Osteocyte (in vitro differentiated cells): ENCODE measurements at regions not wholly inside any gene's neighbourhood (a gene's known extent, or its start where the extent isn't known, plus 50 kb on each side); places are given as distances from the start of the nearest gene placed in this dataset.

Source experiments
- DNase-seq: peaks from one replicate; pipeline ENCODE4 v3.0.0; 2021; ENCODE audit warnings: mixed read lengths; ENCODE audit not compliant: unreplicated experiment; ENCODE audit errors: extremely low spot score
- H3K27ac Mint-ChIP-seq: one replicate; pipeline ENCODE4 v1.8.0; 2021; ENCODE audit warnings: mild to moderate bottlenecking, mixed read lengths; ENCODE audit not compliant: unreplicated experiment
- H3K27me3 Mint-ChIP-seq: one replicate; pipeline ENCODE4 v1.8.0; 2021; ENCODE audit warnings: mixed read lengths; ENCODE audit not compliant: unreplicated experiment
- H3K36me3 Mint-ChIP-seq: one replicate; pipeline ENCODE4 v1.8.0; 2021; ENCODE audit warnings: mixed read lengths; ENCODE audit not compliant: unreplicated experiment
- H3K4me1 Mint-ChIP-seq: one replicate; pipeline ENCODE4 v1.8.0; 2021; ENCODE audit warnings: mixed read lengths; ENCODE audit not compliant: unreplicated experiment
- H3K4me3 Mint-ChIP-seq: one replicate; pipeline ENCODE4 v1.8.0; 2021; ENCODE audit warnings: mild to moderate bottlenecking, moderate library complexity, mixed read lengths; ENCODE audit not compliant: unreplicated experiment
- H3K9me3 Mint-ChIP-seq: one replicate; pipeline ENCODE4 v1.8.0; 2021; ENCODE audit warnings: mixed read lengths; ENCODE audit not compliant: unreplicated experiment
- CTCF ChIP-seq: fragments of 200-600 bp; sonication (generic); IDR thresholded peaks from 2 replicates; pipeline ENCODE4 v1.5.0; 2021; ENCODE audit warnings: antibody characterized with exemption, mild to moderate bottlenecking, moderate library complexity

- no peak for DNase-seq
- no peak overlapping the region for H3K27ac Mint-ChIP-seq
- H3K4me1 Mint-ChIP-seq, result no peaks in the 10 kb centered on the region
- H3K36me3 Mint-ChIP-seq, result no peaks in the 10 kb centered on the region
- peaks cover 10% of the 10 kb centered on the region for H3K27me3 Mint-ChIP-seq
- no peak overlapping the region for H3K4me3 Mint-ChIP-seq
- peaks cover 19% of the 10 kb centered on the region for H3K9me3 Mint-ChIP-seq
- TF ChIP-seq CTCF, result no peak
These were observed 131.8 kb upstream of the C14orf180 start for GRCh38 chr14:104447750-104448149.

- Mint-ChIP-seq H3K9me3 (peaks cover 19% of the 10 kb centered on the region), H3K27ac (no peak overlapping the region), H3K4me1 (no peaks in the 10 kb centered on the region), H3K4me3 (no peak overlapping the region), H3K27me3 (peaks cover 13% of the 10 kb centered on the region), H3K36me3 (no peaks in the 10 kb centered on the region)
- no peak for DNase-seq
- no peak for TF ChIP-seq CTCF
These were observed 131.2 kb upstream of the C14orf180 start for GRCh38 chr14:104448321-104448720.

- no peaks in the 10 kb centered on the region for H3K36me3 Mint-ChIP-seq
- no peak overlapping the region for H3K27ac Mint-ChIP-seq
- H3K27me3 Mint-ChIP-seq, result peaks cover 14% of the 10 kb centered on the region
- no peak for DNase-seq
- no peak overlapping the region for H3K4me3 Mint-ChIP-seq
- no peak for TF ChIP-seq CTCF
- H3K9me3 Mint-ChIP-seq, result peaks cover 19% of the 10 kb centered on the region
- no peaks in the 10 kb centered on the region for H3K4me1 Mint-ChIP-seq
These were observed 130.8 kb upstream of the C14orf180 start for GRCh38 chr14:104448721-104449120.

- TF ChIP-seq CTCF, result no peak
- Mint-ChIP-seq H3K27ac (no peak overlapping the region), H3K4me1 (no peaks in the 10 kb centered on the region), H3K9me3 (peaks cover 19% of the 10 kb centered on the region), H3K27me3 (peaks cover 23% of the 10 kb centered on the region), H3K36me3 (no peaks in the 10 kb centered on the region), H3K4me3 (no peak overlapping the region)
- peak; percentile 80 for DNase-seq
These were observed 128.7 kb upstream of the C14orf180 start for GRCh38 chr14:104450811-104451401.

GRCh38 chr14:104451474-104451873, 128.1 kb upstream of the C14orf180 start:
- no peaks in the 10 kb centered on the region for H3K4me1 Mint-ChIP-seq
- no peak overlapping the region for H3K4me3 Mint-ChIP-seq
- peaks cover 25% of the 10 kb centered on the region for H3K27me3 Mint-ChIP-seq
- TF ChIP-seq CTCF, result no peak
- H3K27ac Mint-ChIP-seq, result no peak overlapping the region
- no peaks in the 10 kb centered on the region for H3K36me3 Mint-ChIP-seq
- H3K9me3 Mint-ChIP-seq, result peaks cover 16% of the 10 kb centered on the region
- no peak for DNase-seq
